HepG2 (cell line): ENCODE measurements at regions not wholly inside any gene's neighbourhood (a gene's known extent, or its start where the extent isn't known, plus 50 kb on each side); places are given as distances from the start of the nearest gene placed in this dataset.

Experiments
- ATAC-seq: fragments of 200-7000 bp; cut with Tn5 transposase; 3 replicates; pipeline ENCODE4 v1.9.1; 2020; ENCODE audit warnings: mild to moderate bottlenecking, moderate library complexity
- BruUV-seq: library from RNA; stranded (reverse); fragments of 400-500 nt; replicated peaks from 2 replicates; lab custom pipeline; 2021; lab: Mats Ljungman, UMichigan
- CTCF ChIA-PET: fragments of 300-600 bp; formaldehyde crosslinking; extraction: SDS; loops from one replicate; lab custom pipeline; 2021; ENCODE audit warnings: low total read pairs, inconsistent platforms, low intra/inter-chr PET ratio; lab: Yijun Ruan, JAX
- POLR2A ChIA-PET: fragments of 350-600 bp; sonication (Branson Sonifier 250); formaldehyde crosslinking; loops from one replicate; lab custom pipeline; 2020; ENCODE audit warnings: antibody characterized with exemption, inconsistent platforms; lab: Yijun Ruan, JAX
- DNase-seq: peaks from one replicate; pipeline ENCODE4 v3.0.0-alpha.2; 2015; ENCODE audit warnings: low spot score
- FAIRE-seq: peaks from 3 replicates; lab custom pipeline; 2011; peaks lifted over from hg19 to GRCh38; lab: Jason Lieb, UNC
- H2AFZ ChIP-seq: one replicate; pipeline ENCODE4 v1.6.1; 2011; ENCODE audit warnings: low read length, inconsistent platforms
- H3K27ac ChIP-seq: fragments of 300-600 bp; 3 replicates; pipeline ENCODE4 v1.8.0; 2011; ENCODE audit warnings: mixed run types, mild to moderate bottlenecking, mixed read lengths, low read length, inconsistent platforms; ENCODE audit not compliant: insufficient read depth; ENCODE audit errors: extremely low read length
- H3K27me3 ChIP-seq, 2 experiments: fragments of 200-600 bp in 1 of 2; 2 replicates in 1 of 2; 3 replicates in 1 of 2; pipeline versions ENCODE4 v1.6.0 to v1.8.0; 2011; ENCODE audit warnings: low read length in 2 of 2, mild to moderate bottlenecking in 2 of 2, moderate library complexity in 2 of 2, inconsistent platforms in 1 of 2; ENCODE audit not compliant: insufficient read depth in 2 of 2, control insufficient read depth in 1 of 2
- H3K36me3 ChIP-seq, 2 experiments: fragments of 200-600 bp in 1 of 2; replicated peaks in 1 of 2; 2 replicates in 1 of 2; 3 replicates in 1 of 2; pipeline versions ENCODE4 v1.5.1 to v1.8.0; 2011; ENCODE audit warnings: low read length in 2 of 2, inconsistent platforms in 1 of 2; ENCODE audit not compliant: insufficient read depth in 2 of 2, control insufficient read depth in 1 of 2
- H3K4me1 ChIP-seq: 2 replicates; pipeline ENCODE4 v1.5.1; 2012; ENCODE audit warnings: low read length, inconsistent platforms; ENCODE audit not compliant: insufficient read depth
- H3K4me2 ChIP-seq: 2 replicates; pipeline ENCODE4 v1.6.0; 2011; ENCODE audit warnings: low read depth, low read length, inconsistent platforms
- H3K4me3 ChIP-seq, 3 experiments: fragments of 200-600 bp in 1 of 3; sonication (generic), shearing (Covaris generic) in 1 of 3; replicated peaks in 1 of 3; 2 replicates each; pipeline ENCODE4 v1.5.1; 2011 to 2016; ENCODE audit warnings: low read length in 3 of 3, inconsistent platforms in 2 of 3, low read depth in 2 of 3, mild to moderate bottlenecking in 2 of 3, control low read depth in 1 of 3, mixed read lengths in 1 of 3; ENCODE audit not compliant: insufficient read depth in 1 of 3
- H3K79me2 ChIP-seq: one replicate; pipeline ENCODE4 v1.6.1; 2011; ENCODE audit warnings: low read length, inconsistent platforms; ENCODE audit not compliant: insufficient read depth
- H3K9ac ChIP-seq: 2 replicates; pipeline ENCODE4 v1.6.0; 2011; ENCODE audit warnings: mild to moderate bottlenecking, low read depth, low read length, inconsistent platforms; ENCODE audit not compliant: insufficient read depth
- H3K9me3 ChIP-seq: 2 replicates; pipeline ENCODE4 v1.5.1; 2012; ENCODE audit warnings: mild to moderate bottlenecking, low read length
- H4K20me1 ChIP-seq: 2 replicates; pipeline ENCODE4 v1.6.0; 2011; ENCODE audit warnings: inconsistent platforms, mild to moderate bottlenecking, low read length, moderate library complexity; ENCODE audit not compliant: insufficient read depth
- GABPA ChIP-seq, 2 experiments: IDR thresholded peaks; 2 replicates each; pipeline ENCODE4 v1.6.1; 2011 to 2016; ENCODE audit warnings: low read depth in 2 of 2, low read length in 1 of 2, missing biosample characterization in 1 of 2, missing genetic modification characterization in 1 of 2
- GLI4 ChIP-seq: sonication (generic); formaldehyde crosslinking; IDR thresholded peaks from 2 replicates; pipeline ENCODE4 v1.5.1; 2020; ENCODE audit warnings: missing genetic modification reagents, mild to moderate bottlenecking, moderate library complexity, borderline replicate concordance
- HOXD1 ChIP-seq: sonication (generic); formaldehyde crosslinking; IDR thresholded peaks from 2 replicates; pipeline ENCODE4 v1.5.0; 2020; ENCODE audit warnings: missing genetic modification reagents
- IKZF4 ChIP-seq: sonication (generic); formaldehyde crosslinking; IDR thresholded peaks from 2 replicates; pipeline ENCODE4 v1.5.1; 2020; ENCODE audit warnings: borderline replicate concordance, mild to moderate bottlenecking, low read depth, missing genetic modification reagents; ENCODE audit errors: not compliant biosample characterization
- KIAA2018 ChIP-seq: sonication (generic); formaldehyde crosslinking; IDR thresholded peaks from 2 replicates; pipeline ENCODE4 v1.5.0; 2020; ENCODE audit warnings: mild to moderate bottlenecking, missing genetic modification reagents, borderline replicate concordance
- SMC3 ChIP-seq: IDR thresholded peaks from 2 replicates; pipeline ENCODE4 v1.6.1; 2011; ENCODE audit warnings: low read length, improper control_type of control experiment
- SRSF9 ChIP-seq: fragments of 200-400 bp; formaldehyde crosslinking; IDR thresholded peaks from 2 replicates; pipeline ENCODE4 v1.6.1; 2018; ENCODE audit warnings: borderline replicate concordance, mild to moderate bottlenecking, low read depth, low read length; ENCODE audit not compliant: insufficient read depth, poor library complexity, severe bottlenecking
- STAG1 ChIP-seq: sonication (generic); formaldehyde crosslinking; IDR thresholded peaks from 2 replicates; pipeline ENCODE4 v1.4.0; 2020; ENCODE audit warnings: missing genetic modification reagents
- ZNF576 ChIP-seq: sonication (generic); formaldehyde crosslinking; IDR thresholded peaks from 2 replicates; pipeline ENCODE4 v1.4.0; 2020; ENCODE audit warnings: mild to moderate bottlenecking, missing genetic modification reagents
- ZNF879 ChIP-seq: sonication (generic); formaldehyde crosslinking; IDR thresholded peaks from 2 replicates; pipeline ENCODE4 v1.8.1; 2023; ENCODE audit warnings: missing genetic modification reagents
- ZZZ3 ChIP-seq: sonication (generic); formaldehyde crosslinking; IDR thresholded peaks from 2 replicates; pipeline ENCODE4 v1.4.0; 2020; ENCODE audit warnings: missing genetic modification reagents, mild to moderate bottlenecking, borderline replicate concordance
- WGBS: methylation state at CpG from one replicate; pipeline ENCODE4 v1.1.6; 2017; ENCODE audit warnings: low lambda C conversion rate; 5-methylcytosine and 5-hydroxymethylcytosine counted together
- in situ Hi-C: cut with HindIII; loops from 2 replicates; pipeline ENCODE4 v1.10.0; 2017; ENCODE audit warnings: low pct_unique_long_range_greater_than_20kb; ENCODE audit not compliant: extremely low pct_ligation_motif_present
- intact Hi-C: fragments of 100-400 bp; cut with micrococcal nuclease; formaldehyde crosslinking; loops from one replicate; pipeline ENCODE4 v1.10.0; 2022; ENCODE audit not compliant: unreplicated experiment
- TF ChIP-seq, protein P1 (sequence below): sonication (generic); formaldehyde crosslinking; IDR thresholded peaks from 2 replicates; pipeline ENCODE4 v1.5.0; 2020; ENCODE audit warnings: mild to moderate bottlenecking, missing genetic modification reagents, moderate library complexity

GRCh38 chr4:79576429-79576753, 168.4 kb upstream of the GK2 start:
- no peaks in the 10 kb centered on the region for H3K27me3 ChIP-seq
- CTCF ChIA-PET: interaction anchor here (0.9 to 2.8 kb wide), 3 partner anchors 535 to 624 kb away, joined by 3 to 11 read pairs (median 6); no protein-coding TSS in a partner anchor
- peak; percentile 72 for FAIRE-seq

More at GRCh38 chr4:79576429-79576753, 168.4 kb upstream of the GK2 start:
- no peaks in the 10 kb centered on the region for H3K36me3 ChIP-seq
- 2% methylated on average over 6 of the region's 6 CpGs for WGBS
- no peaks in the 10 kb centered on the region for H3K4me1 ChIP-seq
- no TSS peak for BruUV-seq
- POLR2A ChIA-PET: no interaction called here
- TF ChIP-seq STAG1 (CRISPR knock-in tag) (peak; percentile 79), IKZF4 (CRISPR knock-in tag) (no peak), ZNF576 (CRISPR knock-in tag) (no peak), HOXD1 (CRISPR knock-in tag) (no peak), KIAA2018 (CRISPR knock-in tag) (no peak), ZNF879 (no peak), SRSF9 (no peak), SMC3 (peak; percentile 41), ZZZ3 (no peak), GABPA (IDR thresholded peaks at IDR 0.05; ENCODE audit: low read depth, low read length) (no peak), GABPA (CRISPR knock-in tag; IDR thresholded peaks at IDR 0.05; ENCODE audit: low read depth) (no peak), GLI4 (CRISPR knock-in tag) (no peak)
- TF ChIP-seq, protein P1, sequence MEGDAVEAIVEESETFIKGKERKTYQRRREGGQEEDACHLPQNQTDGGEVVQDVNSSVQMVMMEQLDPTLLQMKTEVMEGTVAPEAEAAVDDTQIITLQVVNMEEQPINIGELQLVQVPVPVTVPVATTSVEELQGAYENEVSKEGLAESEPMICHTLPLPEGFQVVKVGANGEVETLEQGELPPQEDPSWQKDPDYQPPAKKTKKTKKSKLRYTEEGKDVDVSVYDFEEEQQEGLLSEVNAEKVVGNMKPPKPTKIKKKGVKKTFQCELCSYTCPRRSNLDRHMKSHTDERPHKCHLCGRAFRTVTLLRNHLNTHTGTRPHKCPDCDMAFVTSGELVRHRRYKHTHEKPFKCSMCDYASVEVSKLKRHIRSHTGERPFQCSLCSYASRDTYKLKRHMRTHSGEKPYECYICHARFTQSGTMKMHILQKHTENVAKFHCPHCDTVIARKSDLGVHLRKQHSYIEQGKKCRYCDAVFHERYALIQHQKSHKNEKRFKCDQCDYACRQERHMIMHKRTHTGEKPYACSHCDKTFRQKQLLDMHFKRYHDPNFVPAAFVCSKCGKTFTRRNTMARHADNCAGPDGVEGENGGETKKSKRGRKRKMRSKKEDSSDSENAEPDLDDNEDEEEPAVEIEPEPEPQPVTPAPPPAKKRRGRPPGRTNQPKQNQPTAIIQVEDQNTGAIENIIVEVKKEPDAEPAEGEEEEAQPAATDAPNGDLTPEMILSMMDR (CRISPR knock-in tag): peak; percentile 61
- ATAC-seq (peak; percentile 93), DNase-seq (peak; percentile 21)
- intact Hi-C loops: loop anchor here (1.0 kb wide), 2 partner anchors 334 to 624 kb away; no protein-coding TSS in a partner anchor
- H3K79me2 ChIP-seq: no peaks in the 10 kb centered on the region
- no peaks in the 10 kb centered on the region; the same call in 1 of the 2 replicates for H4K20me1 ChIP-seq
- no peaks in the 10 kb centered on the region for H3K9me3 ChIP-seq
- in situ Hi-C loops: loop anchor here (5.0 to 25.0 kb wide), 2 partner anchors 539 to 619 kb away; no protein-coding TSS in a partner anchor
- H2AFZ ChIP-seq: no peak overlapping the region
- H3K27ac ChIP-seq: no peak overlapping the region
- no peak overlapping the region for H3K4me3 ChIP-seq
- H3K9ac ChIP-seq: no peak overlapping the region
- H3K4me2 ChIP-seq: no peak overlapping the region
